HepG2 (cell line): ENCODE measurements at regions not wholly inside any gene's neighbourhood (a gene's known extent, or its start where the extent isn't known, plus 50 kb on each side); places are given as distances from the start of the nearest gene placed in this dataset.
A peak's percentile ranks its signal among the peaks of the same experiment; 100 is the strongest.

ENCODE experiments used
- KLF16 ChIP-seq, 2 experiments: sonication (generic) in 1 of 2; formaldehyde crosslinking in 1 of 2; IDR thresholded peaks; 2 replicates each; pipeline versions ENCODE4 v1.6.1 to v1.8.0; 2016 to 2023; ENCODE audit warnings: missing genetic modification reagents in 2 of 2, missing compliant biosample characterization in 1 of 2
- NFIB ChIP-seq: sonication (generic); formaldehyde crosslinking; IDR thresholded peaks from 2 replicates; pipeline ENCODE4 v1.9.0; 2021; ENCODE audit warnings: missing genetic modification reagents, mild to moderate bottlenecking, borderline replicate concordance
- REXO4 ChIP-seq: sonication (generic); formaldehyde crosslinking; IDR thresholded peaks from 2 replicates; pipeline ENCODE4 v1.8.0; 2022; ENCODE audit warnings: missing genetic modification reagents, mild to moderate bottlenecking, borderline replicate concordance
- ZMYM3 ChIP-seq: sonication (generic); formaldehyde crosslinking; IDR thresholded peaks from 2 replicates; pipeline ENCODE4 v1.5.1; 2020; ENCODE audit warnings: mild to moderate bottlenecking, missing genetic modification reagents
- ZNF383 ChIP-seq: sonication (generic); formaldehyde crosslinking; IDR thresholded peaks from 2 replicates; pipeline ENCODE4 v1.4.0; 2020; ENCODE audit warnings: missing genetic modification reagents, mild to moderate bottlenecking, borderline replicate concordance
- ZNF546 ChIP-seq: sonication (generic); formaldehyde crosslinking; conservative IDR thresholded peaks from 2 replicates; pipeline ENCODE4 v1.8.1; 2023; ENCODE audit warnings: mild to moderate bottlenecking, missing genetic modification reagents
- TF ChIP-seq, protein P1 (sequence below): sonication (generic); formaldehyde crosslinking; IDR thresholded peaks from 2 replicates; pipeline ENCODE4 v1.4.0; 2020; ENCODE audit warnings: mild to moderate bottlenecking, missing genetic modification reagents, borderline replicate concordance
- TF ChIP-seq, protein P2 (sequence below): sonication (generic); formaldehyde crosslinking; IDR thresholded peaks from one replicate; pipeline ENCODE4 v1.5.1; 2020; ENCODE audit warnings: mild to moderate bottlenecking, missing genetic modification reagents; ENCODE audit errors: not compliant biosample characterization
- TF ChIP-seq, protein P3 (sequence below): sonication (generic); formaldehyde crosslinking; IDR thresholded peaks from 2 replicates; pipeline ENCODE4 v1.5.1; 2020; ENCODE audit warnings: missing genetic modification reagents, mild to moderate bottlenecking, borderline replicate concordance
- TF ChIP-seq, protein P4 (sequence below): sonication (generic); formaldehyde crosslinking; IDR thresholded peaks from 2 replicates; pipeline ENCODE4 v1.4.0; 2020; ENCODE audit warnings: missing genetic modification reagents
- TF ChIP-seq, protein P5 (sequence below): sonication (generic); formaldehyde crosslinking; IDR thresholded peaks from 2 replicates; pipeline ENCODE4 v1.4.0; 2020; ENCODE audit warnings: missing genetic modification reagents

DNA sequence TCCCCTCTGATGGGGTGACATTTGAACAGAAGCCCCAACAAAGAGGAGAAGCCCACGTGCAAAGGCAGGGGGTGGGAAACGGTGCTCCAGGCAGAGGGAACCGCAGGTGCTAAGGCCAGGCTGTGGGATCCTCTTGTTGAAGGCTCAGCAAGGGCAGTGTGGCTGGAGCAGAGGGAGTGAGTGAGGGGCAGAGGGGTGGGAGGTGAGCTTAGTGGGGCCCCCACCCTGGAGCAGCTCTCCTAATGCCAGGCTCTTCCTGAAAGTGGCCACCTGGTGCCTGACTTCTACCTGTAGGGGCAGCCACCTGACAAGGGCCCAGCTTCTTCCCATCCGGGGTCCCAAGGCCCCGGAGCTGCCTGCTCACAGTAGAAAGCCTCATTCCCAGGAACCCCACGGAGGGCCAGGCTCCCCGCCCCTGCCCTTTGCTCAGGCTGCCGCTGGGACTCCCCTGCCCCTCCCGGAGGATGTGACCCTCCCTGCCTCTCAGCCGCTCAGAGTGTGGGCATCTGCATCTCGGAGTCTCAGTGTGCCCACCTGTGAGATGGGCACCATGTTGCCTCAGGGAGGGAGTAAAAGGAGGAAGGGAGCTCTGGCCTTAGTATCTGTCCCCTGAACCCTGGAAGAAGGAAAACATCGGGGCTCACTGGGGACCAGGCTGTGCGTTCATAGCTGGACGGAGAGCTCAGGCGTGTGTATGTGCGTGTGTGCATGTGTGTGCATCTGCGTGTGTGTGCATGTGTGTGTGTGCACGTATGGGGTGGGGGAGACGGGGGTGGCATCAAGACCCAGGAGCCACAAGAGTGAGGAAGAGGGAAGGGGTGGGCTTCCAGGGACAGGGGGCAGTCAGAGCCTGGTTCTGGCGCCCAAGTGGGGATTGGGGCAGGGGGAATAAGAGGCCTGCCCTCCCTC, 119.4 kb downstream of the CEBPB start (continued):
- TF ChIP-seq, protein P1, sequence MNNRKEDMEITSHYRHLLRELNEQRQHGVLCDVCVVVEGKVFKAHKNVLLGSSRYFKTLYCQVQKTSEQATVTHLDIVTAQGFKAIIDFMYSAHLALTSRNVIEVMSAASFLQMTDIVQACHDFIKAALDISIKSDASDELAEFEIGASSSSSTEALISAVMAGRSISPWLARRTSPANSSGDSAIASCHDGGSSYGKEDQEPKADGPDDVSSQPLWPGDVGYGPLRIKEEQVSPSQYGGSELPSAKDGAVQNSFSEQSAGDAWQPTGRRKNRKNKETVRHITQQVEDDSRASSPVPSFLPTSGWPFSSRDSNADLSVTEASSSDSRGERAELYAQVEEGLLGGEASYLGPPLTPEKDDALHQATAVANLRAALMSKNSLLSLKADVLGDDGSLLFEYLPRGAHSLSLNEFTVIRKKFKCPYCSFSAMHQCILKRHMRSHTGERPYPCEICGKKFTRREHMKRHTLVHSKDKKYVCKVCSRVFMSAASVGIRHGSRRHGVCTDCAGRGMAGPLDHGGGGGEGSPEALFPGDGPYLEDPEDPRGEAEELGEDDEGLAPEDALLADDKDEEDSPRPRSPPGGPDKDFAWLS (CRISPR knock-in tag): 0 out of 2 replicates have a peak, but pooled peaks have one; percentile 59
- TF ChIP-seq, protein P2, sequence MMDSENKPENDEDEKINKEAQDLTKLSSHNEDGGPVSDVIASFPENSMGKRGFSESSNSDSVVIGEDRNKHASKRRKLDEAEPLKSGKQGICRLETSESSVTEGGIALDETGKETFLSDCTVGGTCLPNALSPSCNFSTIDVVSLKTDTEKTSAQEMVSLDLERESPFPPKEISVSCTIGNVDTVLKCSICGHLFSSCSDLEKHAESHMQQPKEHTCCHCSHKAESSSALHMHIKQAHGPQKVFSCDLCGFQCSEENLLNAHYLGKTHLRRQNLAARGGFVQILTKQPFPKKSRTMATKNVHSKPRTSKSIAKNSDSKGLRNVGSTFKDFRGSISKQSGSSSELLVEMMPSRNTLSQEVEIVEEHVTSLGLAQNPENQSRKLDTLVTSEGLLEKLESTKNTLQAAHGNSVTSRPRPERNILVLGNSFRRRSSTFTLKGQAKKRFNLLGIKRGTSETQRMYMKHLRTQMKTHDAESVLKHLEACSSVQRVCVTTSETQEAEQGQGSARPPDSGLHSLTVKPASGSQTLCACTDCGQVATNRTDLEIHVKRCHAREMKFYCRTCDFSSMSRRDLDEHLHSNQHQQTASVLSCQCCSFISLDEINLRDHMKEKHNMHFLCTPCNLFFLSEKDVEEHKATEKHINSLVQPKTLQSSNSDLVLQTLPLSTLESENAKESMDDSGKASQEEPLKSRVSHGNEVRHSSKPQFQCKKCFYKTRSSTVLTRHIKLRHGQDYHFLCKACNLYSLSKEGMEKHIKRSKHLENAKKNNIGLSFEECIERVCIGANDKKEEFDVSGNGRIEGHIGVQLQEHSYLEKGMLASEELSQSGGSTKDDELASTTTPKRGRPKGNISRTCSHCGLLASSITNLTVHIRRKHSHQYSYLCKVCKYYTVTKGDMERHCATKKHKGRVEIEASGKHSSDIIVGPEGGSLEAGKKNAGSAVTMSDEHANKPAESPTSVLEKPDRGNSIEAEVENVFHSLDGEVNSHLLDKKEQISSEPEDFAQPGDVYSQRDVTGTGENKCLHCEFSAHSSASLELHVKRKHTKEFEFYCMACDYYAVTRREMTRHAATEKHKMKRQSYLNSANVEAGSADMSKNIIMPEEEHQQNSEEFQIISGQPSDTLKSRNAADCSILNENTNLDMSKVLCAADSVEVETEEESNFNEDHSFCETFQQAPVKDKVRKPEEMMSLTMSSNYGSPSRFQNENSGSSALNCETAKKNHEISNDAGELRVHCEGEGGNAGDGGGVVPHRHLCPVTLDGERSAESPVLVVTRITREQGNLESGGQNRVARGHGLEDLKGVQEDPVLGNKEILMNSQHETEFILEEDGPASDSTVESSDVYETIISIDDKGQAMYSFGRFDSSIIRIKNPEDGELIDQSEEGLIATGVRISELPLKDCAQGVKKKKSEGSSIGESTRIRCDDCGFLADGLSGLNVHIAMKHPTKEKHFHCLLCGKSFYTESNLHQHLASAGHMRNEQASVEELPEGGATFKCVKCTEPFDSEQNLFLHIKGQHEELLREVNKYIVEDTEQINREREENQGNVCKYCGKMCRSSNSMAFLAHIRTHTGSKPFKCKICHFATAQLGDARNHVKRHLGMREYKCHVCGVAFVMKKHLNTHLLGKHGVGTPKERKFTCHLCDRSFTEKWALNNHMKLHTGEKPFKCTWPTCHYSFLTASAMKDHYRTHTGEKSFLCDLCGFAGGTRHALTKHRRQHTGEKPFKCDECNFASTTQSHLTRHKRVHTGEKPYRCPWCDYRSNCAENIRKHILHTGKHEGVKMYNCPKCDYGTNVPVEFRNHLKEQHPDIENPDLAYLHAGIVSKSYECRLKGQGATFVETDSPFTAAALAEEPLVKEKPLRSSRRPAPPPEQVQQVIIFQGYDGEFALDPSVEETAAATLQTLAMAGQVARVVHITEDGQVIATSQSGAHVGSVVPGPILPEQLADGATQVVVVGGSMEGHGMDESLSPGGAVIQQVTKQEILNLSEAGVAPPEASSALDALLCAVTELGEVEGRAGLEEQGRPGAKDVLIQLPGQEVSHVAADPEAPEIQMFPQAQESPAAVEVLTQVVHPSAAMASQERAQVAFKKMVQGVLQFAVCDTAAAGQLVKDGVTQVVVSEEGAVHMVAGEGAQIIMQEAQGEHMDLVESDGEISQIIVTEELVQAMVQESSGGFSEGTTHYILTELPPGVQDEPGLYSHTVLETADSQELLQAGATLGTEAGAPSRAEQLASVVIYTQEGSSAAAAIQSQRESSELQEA (CRISPR knock-in tag): peak; percentile 59
- TF ChIP-seq ZNF546 (CRISPR knock-in tag): 0 out of 2 replicates have a peak, but pooled peaks have one; percentile 55
- no peak for TF ChIP-seq ZNF383 (CRISPR knock-in tag)
- no peak for TF ChIP-seq REXO4 (CRISPR knock-in tag)
- TF ChIP-seq, protein P3, sequence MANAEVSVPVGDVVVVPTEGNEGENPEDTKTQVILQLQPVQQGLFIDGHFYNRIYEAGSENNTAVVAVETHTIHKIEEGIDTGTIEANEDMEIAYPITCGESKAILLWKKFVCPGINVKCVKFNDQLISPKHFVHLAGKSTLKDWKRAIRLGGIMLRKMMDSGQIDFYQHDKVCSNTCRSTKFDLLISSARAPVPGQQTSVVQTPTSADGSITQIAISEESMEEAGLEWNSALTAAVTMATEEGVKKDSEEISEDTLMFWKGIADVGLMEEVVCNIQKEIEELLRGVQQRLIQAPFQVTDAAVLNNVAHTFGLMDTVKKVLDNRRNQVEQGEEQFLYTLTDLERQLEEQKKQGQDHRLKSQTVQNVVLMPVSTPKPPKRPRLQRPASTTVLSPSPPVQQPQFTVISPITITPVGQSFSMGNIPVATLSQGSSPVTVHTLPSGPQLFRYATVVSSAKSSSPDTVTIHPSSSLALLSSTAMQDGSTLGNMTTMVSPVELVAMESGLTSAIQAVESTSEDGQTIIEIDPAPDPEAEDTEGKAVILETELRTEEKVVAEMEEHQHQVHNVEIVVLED (CRISPR knock-in tag): no peak
- TF ChIP-seq, protein P4, sequence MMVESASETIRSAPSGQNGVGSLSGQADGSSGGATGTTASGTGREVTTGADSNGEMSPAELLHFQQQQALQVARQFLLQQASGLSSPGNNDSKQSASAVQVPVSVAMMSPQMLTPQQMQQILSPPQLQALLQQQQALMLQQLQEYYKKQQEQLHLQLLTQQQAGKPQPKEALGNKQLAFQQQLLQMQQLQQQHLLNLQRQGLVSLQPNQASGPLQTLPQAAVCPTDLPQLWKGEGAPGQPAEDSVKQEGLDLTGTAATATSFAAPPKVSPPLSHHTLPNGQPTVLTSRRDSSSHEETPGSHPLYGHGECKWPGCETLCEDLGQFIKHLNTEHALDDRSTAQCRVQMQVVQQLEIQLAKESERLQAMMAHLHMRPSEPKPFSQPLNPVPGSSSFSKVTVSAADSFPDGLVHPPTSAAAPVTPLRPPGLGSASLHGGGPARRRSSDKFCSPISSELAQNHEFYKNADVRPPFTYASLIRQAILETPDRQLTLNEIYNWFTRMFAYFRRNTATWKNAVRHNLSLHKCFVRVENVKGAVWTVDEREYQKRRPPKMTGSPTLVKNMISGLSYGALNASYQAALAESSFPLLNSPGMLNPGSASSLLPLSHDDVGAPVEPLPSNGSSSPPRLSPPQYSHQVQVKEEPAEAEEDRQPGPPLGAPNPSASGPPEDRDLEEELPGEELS (CRISPR knock-in tag): no peak
- TF ChIP-seq, protein P5, sequence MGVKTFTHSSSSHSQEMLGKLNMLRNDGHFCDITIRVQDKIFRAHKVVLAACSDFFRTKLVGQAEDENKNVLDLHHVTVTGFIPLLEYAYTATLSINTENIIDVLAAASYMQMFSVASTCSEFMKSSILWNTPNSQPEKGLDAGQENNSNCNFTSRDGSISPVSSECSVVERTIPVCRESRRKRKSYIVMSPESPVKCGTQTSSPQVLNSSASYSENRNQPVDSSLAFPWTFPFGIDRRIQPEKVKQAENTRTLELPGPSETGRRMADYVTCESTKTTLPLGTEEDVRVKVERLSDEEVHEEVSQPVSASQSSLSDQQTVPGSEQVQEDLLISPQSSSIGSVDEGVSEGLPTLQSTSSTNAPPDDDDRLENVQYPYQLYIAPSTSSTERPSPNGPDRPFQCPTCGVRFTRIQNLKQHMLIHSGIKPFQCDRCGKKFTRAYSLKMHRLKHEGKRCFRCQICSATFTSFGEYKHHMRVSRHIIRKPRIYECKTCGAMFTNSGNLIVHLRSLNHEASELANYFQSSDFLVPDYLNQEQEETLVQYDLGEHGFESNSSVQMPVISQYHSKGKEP: no peak
- no peak for TF ChIP-seq KLF16 (CRISPR knock-in tag; IDR thresholded peaks at IDR 0.05)
- TF ChIP-seq ZMYM3 (CRISPR knock-in tag): peak; percentile 95
- 0 out of 2 replicates have a peak, but pooled peaks have one; percentile 26 for TF ChIP-seq NFIB
